ENCODE measurements at regions not wholly inside any gene's neighbourhood (a gene's known extent, or its start where the extent isn't known, plus 50 kb on each side); places are given as distances from the start of the nearest gene placed in this dataset.

- Histone ChIP-seq H3K9ac (ENCODE audit: insufficient read length) (no peak overlapping the region), H3K36me3 (ENCODE audit: insufficient read depth, low read length) (no peaks in the 10 kb centered on the region), H3K4me3 (no peak overlapping the region), H3K9me3 (ENCODE audit: low read depth, low read length) (no peaks in the 10 kb centered on the region), H3K27ac (no peak overlapping the region)
- no peak for DNase-seq (ENCODE audit: low read depth, low spot score)
- no peak for TF ChIP-seq EZH2 (IDR thresholded peaks at IDR 0.05)
- no peak for TF ChIP-seq POLR2AphosphoS5 (IDR thresholded peaks at IDR 0.05; ENCODE audit: borderline replicate concordance, low read depth, low read length)
- TF ChIP-seq FOXP2 (optimal IDR thresholded peaks at IDR 0.05; ENCODE audit: control extremely low read depth, extremely low read length, insufficient read depth) = no peak
Observed at GRCh38 chr9:13896922-13897835, 416.8 kb downstream of the NFIB start.

- H3K4me3 ChIP-seq = no peak overlapping the region
- H3K9me3 ChIP-seq (ENCODE audit: low read depth, low read length) = no peaks in the 10 kb centered on the region
- no peak overlapping the region for H3K9ac ChIP-seq (ENCODE audit: insufficient read length)
- H3K27ac ChIP-seq = no peak overlapping the region
- no peak for DNase-seq (ENCODE audit: low read depth, low spot score)
- no peaks in the 10 kb centered on the region for H3K36me3 ChIP-seq (ENCODE audit: insufficient read depth, low read length)
- TF ChIP-seq POLR2AphosphoS5 (IDR thresholded peaks at IDR 0.05; ENCODE audit: borderline replicate concordance, low read depth, low read length) = no peak
- no peak for TF ChIP-seq FOXP2 (optimal IDR thresholded peaks at IDR 0.05; ENCODE audit: control extremely low read depth, extremely low read length, insufficient read depth)
- TF ChIP-seq EZH2 (IDR thresholded peaks at IDR 0.05) = no peak
Observed at GRCh38 chr9:13896047-13896446, 417.9 kb downstream of the NFIB start.

DNA sequence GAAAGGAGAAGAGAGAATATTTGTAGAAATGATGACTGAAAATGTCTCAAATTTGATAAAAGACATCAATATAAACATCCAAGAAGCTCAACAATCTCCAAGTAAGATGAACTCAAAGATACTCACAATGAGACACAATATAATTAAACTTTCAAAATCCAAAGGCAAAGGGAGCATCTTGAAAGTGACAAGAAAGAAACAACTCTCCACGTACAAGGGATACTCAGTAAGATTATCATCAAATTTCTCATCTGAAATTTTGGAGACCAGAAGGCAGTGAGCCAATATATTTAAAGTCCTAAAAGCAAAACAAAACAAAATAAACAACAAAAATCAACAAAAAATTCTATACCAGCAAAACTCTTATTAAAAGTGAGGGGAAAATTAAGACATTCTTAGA is 428.7 kb downstream of the NFIB start:
- TF ChIP-seq FOXP2 (optimal IDR thresholded peaks at IDR 0.05; ENCODE audit: control extremely low read depth, extremely low read length, insufficient read depth) (no peak), POLR2AphosphoS5 (IDR thresholded peaks at IDR 0.05; ENCODE audit: borderline replicate concordance, low read depth, low read length) (no peak), EZH2 (IDR thresholded peaks at IDR 0.05) (no peak)
- Histone ChIP-seq H3K27ac (no peak overlapping the region), H3K36me3 (ENCODE audit: insufficient read depth, low read length) (no peaks in the 10 kb centered on the region), H3K4me3 (no peak overlapping the region), H3K9ac (ENCODE audit: insufficient read length) (no peak overlapping the region), H3K9me3 (ENCODE audit: low read depth, low read length) (no peaks in the 10 kb centered on the region)
- no peak for DNase-seq (ENCODE audit: low read depth, low spot score)

DNA sequence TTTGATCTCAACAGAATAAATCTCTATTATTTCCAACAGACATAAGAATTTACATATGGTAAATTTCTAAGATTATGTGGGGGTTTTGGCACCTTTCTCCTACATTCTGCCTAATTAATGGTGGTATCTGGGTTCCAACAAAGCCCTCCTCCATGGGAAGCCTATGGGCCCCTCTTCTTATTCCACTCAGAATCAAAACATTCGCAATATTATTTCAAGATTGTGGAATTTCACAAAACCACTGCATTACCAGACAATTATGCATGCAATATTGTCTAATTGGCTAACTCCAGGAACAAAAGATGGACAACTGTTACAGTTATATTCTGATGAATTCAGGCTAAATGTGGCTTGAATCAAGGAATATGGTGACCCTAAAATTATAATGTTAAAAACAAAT is 434.0 kb downstream of the NFIB start:
- TF ChIP-seq EZH2 (IDR thresholded peaks at IDR 0.05) (no peak), FOXP2 (optimal IDR thresholded peaks at IDR 0.05; ENCODE audit: control extremely low read depth, extremely low read length, insufficient read depth) (no peak), POLR2AphosphoS5 (IDR thresholded peaks at IDR 0.05; ENCODE audit: borderline replicate concordance, low read depth, low read length) (no peak)
- no peak for DNase-seq (ENCODE audit: low read depth, low spot score)
- Histone ChIP-seq H3K36me3 (ENCODE audit: insufficient read depth, low read length) (no peaks in the 10 kb centered on the region), H3K27ac (peak overlapping the region; percentile 94), H3K4me3 (no peak overlapping the region), H3K9me3 (ENCODE audit: low read depth, low read length) (no peaks in the 10 kb centered on the region), H3K9ac (ENCODE audit: insufficient read length) (no peak overlapping the region)

- TF ChIP-seq POLR2AphosphoS5 (IDR thresholded peaks at IDR 0.05; ENCODE audit: borderline replicate concordance, low read depth, low read length) (no peak), EZH2 (IDR thresholded peaks at IDR 0.05) (no peak), FOXP2 (optimal IDR thresholded peaks at IDR 0.05; ENCODE audit: control extremely low read depth, extremely low read length, insufficient read depth) (no peak)
- Histone ChIP-seq H3K9me3 (ENCODE audit: low read depth, low read length) (no peaks in the 10 kb centered on the region), H3K9ac (ENCODE audit: insufficient read length) (no peak overlapping the region), H3K36me3 (ENCODE audit: insufficient read depth, low read length) (no peaks in the 10 kb centered on the region), H3K4me3 (peak overlapping the region; percentile 65), H3K27ac (peak overlapping the region; percentile 94)
- DNase-seq (ENCODE audit: low read depth, low spot score) = no peak
Observed at GRCh38 chr9:13879011-13879410, 434.9 kb downstream of the NFIB start.

DNA sequence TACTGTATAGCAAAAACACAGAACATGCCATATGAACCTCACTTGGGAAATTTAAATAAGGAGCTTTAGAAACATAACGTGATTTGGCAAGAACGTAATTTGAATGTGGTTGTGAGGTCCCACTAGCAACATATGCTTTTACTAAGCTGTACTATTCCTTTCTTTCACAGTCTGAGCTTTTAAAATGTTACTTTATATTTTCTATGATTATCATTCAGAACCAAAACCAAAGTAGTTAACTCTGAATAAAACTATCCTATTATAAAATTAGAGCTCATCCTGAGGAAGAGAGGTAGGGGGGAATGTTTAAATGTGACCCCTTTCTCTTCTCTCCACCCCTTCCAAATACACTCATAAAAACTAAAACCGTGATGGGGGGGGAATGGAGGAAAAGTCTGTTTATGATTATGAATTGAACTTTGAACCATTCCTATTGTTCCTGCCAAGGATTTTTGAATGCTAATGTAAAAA is 435.7 kb downstream of the NFIB start:
- TF ChIP-seq EZH2 (IDR thresholded peaks at IDR 0.05) = no peak
- TF ChIP-seq POLR2AphosphoS5 (IDR thresholded peaks at IDR 0.05; ENCODE audit: borderline replicate concordance, low read depth, low read length) = no peak
- no peak for TF ChIP-seq FOXP2 (optimal IDR thresholded peaks at IDR 0.05; ENCODE audit: control extremely low read depth, extremely low read length, insufficient read depth)
- H3K36me3 ChIP-seq (ENCODE audit: insufficient read depth, low read length) = no peaks in the 10 kb centered on the region
- peak overlapping the region; percentile 65 for H3K4me3 ChIP-seq
- H3K27ac ChIP-seq = peak overlapping the region; percentile 94
- H3K9ac ChIP-seq (ENCODE audit: insufficient read length) = peak overlapping the region; percentile 40
- no peaks in the 10 kb centered on the region for H3K9me3 ChIP-seq (ENCODE audit: low read depth, low read length)
- peak; percentile 45 for DNase-seq (ENCODE audit: low read depth, low spot score)

GRCh38 chr9:13876741-13877140 is 437.2 kb downstream of the NFIB start:
- H3K4me3 ChIP-seq = no peak overlapping the region
- no peak for TF ChIP-seq FOXP2 (optimal IDR thresholded peaks at IDR 0.05; ENCODE audit: control extremely low read depth, extremely low read length, insufficient read depth)
- TF ChIP-seq POLR2AphosphoS5 (IDR thresholded peaks at IDR 0.05; ENCODE audit: borderline replicate concordance, low read depth, low read length) = no peak
- TF ChIP-seq EZH2 (IDR thresholded peaks at IDR 0.05) = no peak
- H3K27ac ChIP-seq = no peak overlapping the region
- no peak for DNase-seq (ENCODE audit: low read depth, low spot score)
- H3K9me3 ChIP-seq (ENCODE audit: low read depth, low read length) = no peaks in the 10 kb centered on the region
- no peak overlapping the region for H3K9ac ChIP-seq (ENCODE audit: insufficient read length)
- no peaks in the 10 kb centered on the region for H3K36me3 ChIP-seq (ENCODE audit: insufficient read depth, low read length)

- Histone ChIP-seq H3K9me3 (ENCODE audit: low read depth, low read length) (no peaks in the 10 kb centered on the region; the same call in 1 of the 2 replicates), H3K4me3 (no peak overlapping the region), H3K36me3 (ENCODE audit: insufficient read depth, low read length) (no peaks in the 10 kb centered on the region), H3K27ac (no peak overlapping the region), H3K9ac (ENCODE audit: insufficient read length) (no peak overlapping the region)
- no peak for DNase-seq (ENCODE audit: low read depth, low spot score)
- TF ChIP-seq EZH2 (IDR thresholded peaks at IDR 0.05) (no peak), POLR2AphosphoS5 (IDR thresholded peaks at IDR 0.05; ENCODE audit: borderline replicate concordance, low read depth, low read length) (no peak), FOXP2 (optimal IDR thresholded peaks at IDR 0.05; ENCODE audit: control extremely low read depth, extremely low read length, insufficient read depth) (no peak)
Observed at GRCh38 chr9:13873203-13873602, 440.7 kb downstream of the NFIB start.

All from SK-N-MC (cell line).